HPDE6-E6E7 (cell line): ENCODE measurements at regions not wholly inside any gene's neighbourhood (a gene's known extent, or its start where the extent isn't known, plus 50 kb on each side); places are given as distances from the start of the nearest gene placed in this dataset.
A peak's percentile ranks its signal among the peaks of the same experiment; 100 is the strongest.
"Not testable (repeated sequence)": the region's sequence is repeated elsewhere in the genome, so short reads cannot be mapped to it uniquely, and the experiment has no call there.

ENCODE experiments used
- DNase-seq: peaks from one replicate; pipeline ENCODE4 v3.0.0; 2011; ENCODE audit warnings: missing footprints; ENCODE audit errors: extremely low spot score

GRCh38 chr2:156933645-156934225 is 323.8 kb upstream of the GALNT5 start:
- DNase-seq = no peak

GRCh38 chr2:156935616-156936015 is 321.9 kb upstream of the GALNT5 start:
- DNase-seq = peak; percentile 46

- no peak for DNase-seq
Measured at GRCh38 chr2:156937430-156937829, 320.1 kb upstream of the GALNT5 start.

- DNase-seq = no peak
Measured at GRCh38 chr2:156944871-156945270, 312.6 kb upstream of the GALNT5 start.

- no peak for DNase-seq
Measured at GRCh38 chr2:156947261-156947660, 310.2 kb upstream of the GALNT5 start.

- DNase-seq = peak; percentile 19
Measured at GRCh38 chr2:156955701-156956100, 301.8 kb upstream of the GALNT5 start.

GRCh38 chr2:156956161-156956560 is 301.3 kb upstream of the GALNT5 start:
- no peak for DNase-seq

- DNase-seq = no peak
Measured at GRCh38 chr2:156958374-156958773, 299.1 kb upstream of the GALNT5 start.

GRCh38 chr2:156959481-156959880 is 298.0 kb upstream of the GALNT5 start:
- DNase-seq = no peak

- DNase-seq = no peak
Measured at GRCh38 chr2:156982615-156983014, 274.9 kb upstream of the GALNT5 start.

GRCh38 chr2:156986339-156986988 is 271.0 kb upstream of the GALNT5 start:
- DNase-seq = no peak

GRCh38 chr2:156999661-157000060 is 257.8 kb upstream of the GALNT5 start:
- DNase-seq = no peak

- no peak for DNase-seq
Measured at GRCh38 chr2:157004789-157005188, 252.7 kb upstream of the GALNT5 start.

GRCh38 chr2:157015015-157015575 is 242.4 kb upstream of the GALNT5 start:
- no peak for DNase-seq

- not testable (repeated sequence) for DNase-seq
Measured at GRCh38 chr2:157023264-157023663, 234.2 kb upstream of the GALNT5 start.

- no peak for DNase-seq
Measured at GRCh38 chr2:157024129-157024528, 233.4 kb upstream of the GALNT5 start.

GRCh38 chr2:157032017-157032416 is 225.5 kb upstream of the GALNT5 start:
- peak; percentile 79 for DNase-seq

- DNase-seq = no peak
Measured at GRCh38 chr2:157036726-157037125, 220.8 kb upstream of the GALNT5 start.

GRCh38 chr2:157043786-157044185 is 213.7 kb upstream of the GALNT5 start:
- no peak for DNase-seq

GRCh38 chr2:157046396-157046795 is 211.1 kb upstream of the GALNT5 start:
- no peak for DNase-seq

GRCh38 chr2:157052685-157053224 is 204.8 kb upstream of the GALNT5 start:
- DNase-seq = peak; percentile 26

- no peak for DNase-seq
Measured at GRCh38 chr2:157053876-157054275, 203.6 kb upstream of the GALNT5 start.

GRCh38 chr2:157055660-157056199 is 201.8 kb upstream of the GALNT5 start:
- no peak for DNase-seq
